ENCODE measurements at regions not wholly inside any gene's neighbourhood (a gene's known extent, or its start where the extent isn't known, plus 50 kb on each side); places are given as distances from the start of the nearest gene placed in this dataset.

GRCh38 chr13:58085274-58085673 is 453.7 kb downstream of the PCDH17 start:
- H3K4me3 ChIP-seq (ENCODE audit: low read depth, low read length) = no peak overlapping the region
- no peak overlapping the region for H2AFZ ChIP-seq (ENCODE audit: low read length, unreplicated experiment)
- no peaks in the 10 kb centered on the region for H3K4me1 ChIP-seq (ENCODE audit: control insufficient read depth, insufficient read depth, low read length, unreplicated experiment)
- no peaks in the 10 kb centered on the region for H3K36me3 ChIP-seq (ENCODE audit: insufficient read depth, low read length)
- H3K27me3 ChIP-seq (ENCODE audit: insufficient read depth, low read length) = no peaks in the 10 kb centered on the region
- no peaks in the 10 kb centered on the region for H3K79me2 ChIP-seq (ENCODE audit: control insufficient read depth, insufficient read depth, low read length, unreplicated experiment)
- H3K27ac ChIP-seq (ENCODE audit: low read depth, low read length) = no peak overlapping the region

- Histone ChIP-seq H3K36me3 (ENCODE audit: insufficient read depth, low read length) (no peaks in the 10 kb centered on the region), H3K27ac (ENCODE audit: low read depth, low read length) (no peak overlapping the region), H3K4me1 (ENCODE audit: control insufficient read depth, insufficient read depth, low read length, unreplicated experiment) (no peaks in the 10 kb centered on the region), H2AFZ (ENCODE audit: low read length, unreplicated experiment) (no peak overlapping the region), H3K79me2 (ENCODE audit: control insufficient read depth, insufficient read depth, low read length, unreplicated experiment) (no peaks in the 10 kb centered on the region), H3K27me3 (ENCODE audit: insufficient read depth, low read length) (no peaks in the 10 kb centered on the region), H3K4me3 (ENCODE audit: low read depth, low read length) (no peak overlapping the region)
Observed at GRCh38 chr13:58085819-58086218, 454.3 kb downstream of the PCDH17 start.

GRCh38 chr13:58087566-58087965 is 456.0 kb downstream of the PCDH17 start:
- Histone ChIP-seq H3K4me3 (ENCODE audit: low read depth, low read length) (no peak overlapping the region), H2AFZ (ENCODE audit: low read length, unreplicated experiment) (no peak overlapping the region), H3K4me1 (ENCODE audit: control insufficient read depth, insufficient read depth, low read length, unreplicated experiment) (no peaks in the 10 kb centered on the region), H3K27me3 (ENCODE audit: insufficient read depth, low read length) (no peaks in the 10 kb centered on the region), H3K79me2 (ENCODE audit: control insufficient read depth, insufficient read depth, low read length, unreplicated experiment) (no peaks in the 10 kb centered on the region), H3K36me3 (ENCODE audit: insufficient read depth, low read length) (no peaks in the 10 kb centered on the region), H3K27ac (ENCODE audit: low read depth, low read length) (no peak overlapping the region)

GRCh38 chr13:58093394-58093793 is 461.9 kb downstream of the PCDH17 start:
- Histone ChIP-seq H3K4me3 (ENCODE audit: low read depth, low read length) (no peak overlapping the region), H2AFZ (ENCODE audit: low read length, unreplicated experiment) (no peak overlapping the region), H3K79me2 (ENCODE audit: control insufficient read depth, insufficient read depth, low read length, unreplicated experiment) (no peaks in the 10 kb centered on the region), H3K27me3 (ENCODE audit: insufficient read depth, low read length) (no peaks in the 10 kb centered on the region), H3K27ac (ENCODE audit: low read depth, low read length) (no peak overlapping the region), H3K4me1 (ENCODE audit: control insufficient read depth, insufficient read depth, low read length, unreplicated experiment) (no peaks in the 10 kb centered on the region), H3K36me3 (ENCODE audit: insufficient read depth, low read length) (no peaks in the 10 kb centered on the region)

DNA sequence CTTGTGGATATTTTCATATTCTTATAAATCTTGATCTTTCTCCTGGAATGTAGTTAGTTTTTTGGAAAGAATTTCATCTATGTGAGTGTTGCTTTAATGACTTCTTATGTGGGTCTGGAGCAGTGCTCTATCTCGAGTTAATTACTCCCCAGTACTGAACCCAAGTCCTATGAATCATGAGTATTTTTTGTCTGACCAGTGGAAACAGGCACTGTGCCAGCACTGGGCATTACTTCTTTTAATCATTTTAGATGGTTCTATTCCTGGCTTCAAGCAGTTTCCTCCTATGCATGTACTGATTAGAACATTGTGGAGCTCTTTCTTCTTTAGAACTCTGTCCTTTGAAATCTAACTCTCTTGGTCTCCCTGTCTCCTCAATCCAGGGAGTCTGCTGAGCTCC is 466.3 kb downstream of the PCDH17 start:
- H3K4me1 ChIP-seq (ENCODE audit: control insufficient read depth, insufficient read depth, low read length, unreplicated experiment) = no peaks in the 10 kb centered on the region
- no peak overlapping the region for H3K27ac ChIP-seq (ENCODE audit: low read depth, low read length)
- H3K27me3 ChIP-seq (ENCODE audit: insufficient read depth, low read length) = no peaks in the 10 kb centered on the region
- no peak overlapping the region for H2AFZ ChIP-seq (ENCODE audit: low read length, unreplicated experiment)
- no peak overlapping the region for H3K4me3 ChIP-seq (ENCODE audit: low read depth, low read length)
- no peaks in the 10 kb centered on the region for H3K36me3 ChIP-seq (ENCODE audit: insufficient read depth, low read length)
- no peaks in the 10 kb centered on the region for H3K79me2 ChIP-seq (ENCODE audit: control insufficient read depth, insufficient read depth, low read length, unreplicated experiment)

GRCh38 chr13:58119351-58119750 is 487.8 kb downstream of the PCDH17 start:
- H2AFZ ChIP-seq (ENCODE audit: low read length, unreplicated experiment) = no peak overlapping the region
- no peaks in the 10 kb centered on the region for H3K79me2 ChIP-seq (ENCODE audit: control insufficient read depth, insufficient read depth, low read length, unreplicated experiment)
- no peak overlapping the region for H3K4me3 ChIP-seq (ENCODE audit: low read depth, low read length)
- H3K27me3 ChIP-seq (ENCODE audit: insufficient read depth, low read length) = no peaks in the 10 kb centered on the region
- H3K36me3 ChIP-seq (ENCODE audit: insufficient read depth, low read length) = no peaks in the 10 kb centered on the region
- no peak overlapping the region for H3K27ac ChIP-seq (ENCODE audit: low read depth, low read length)
- no peaks in the 10 kb centered on the region for H3K4me1 ChIP-seq (ENCODE audit: control insufficient read depth, insufficient read depth, low read length, unreplicated experiment)

DNA sequence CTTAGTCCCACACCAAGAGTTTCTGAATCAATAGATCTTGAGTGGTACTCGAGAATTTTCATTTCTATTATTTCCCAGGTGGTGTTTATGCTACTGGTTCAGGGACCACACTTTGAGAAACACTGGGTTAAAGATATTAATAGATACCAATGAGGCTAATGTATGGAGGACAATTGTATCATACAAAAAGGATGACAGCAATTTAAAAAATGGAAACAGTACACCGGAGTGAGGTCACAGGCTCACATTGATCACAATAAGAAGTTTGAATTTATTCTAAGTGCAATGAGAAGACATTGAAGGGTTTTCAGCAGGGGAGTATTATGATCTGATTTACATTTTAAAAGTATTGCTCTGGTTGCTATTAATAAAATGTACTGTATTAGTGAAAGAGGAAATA is 488.3 kb downstream of the PCDH17 start:
- H3K27ac ChIP-seq (ENCODE audit: low read depth, low read length) = no peak overlapping the region
- no peaks in the 10 kb centered on the region for H3K4me1 ChIP-seq (ENCODE audit: control insufficient read depth, insufficient read depth, low read length, unreplicated experiment)
- no peaks in the 10 kb centered on the region for H3K36me3 ChIP-seq (ENCODE audit: insufficient read depth, low read length)
- no peaks in the 10 kb centered on the region for H3K79me2 ChIP-seq (ENCODE audit: control insufficient read depth, insufficient read depth, low read length, unreplicated experiment)
- H3K27me3 ChIP-seq (ENCODE audit: insufficient read depth, low read length) = no peaks in the 10 kb centered on the region
- H2AFZ ChIP-seq (ENCODE audit: low read length, unreplicated experiment) = no peak overlapping the region
- no peak overlapping the region for H3K4me3 ChIP-seq (ENCODE audit: low read depth, low read length)

GRCh38 chr13:58126496-58126895 is 495.0 kb downstream of the PCDH17 start:
- Histone ChIP-seq H2AFZ (ENCODE audit: low read length, unreplicated experiment) (no peak overlapping the region), H3K4me1 (ENCODE audit: control insufficient read depth, insufficient read depth, low read length, unreplicated experiment) (no peaks in the 10 kb centered on the region), H3K79me2 (ENCODE audit: control insufficient read depth, insufficient read depth, low read length, unreplicated experiment) (no peaks in the 10 kb centered on the region), H3K36me3 (ENCODE audit: insufficient read depth, low read length) (no peaks in the 10 kb centered on the region), H3K4me3 (ENCODE audit: low read depth, low read length) (no peak overlapping the region), H3K27me3 (ENCODE audit: insufficient read depth, low read length) (no peaks in the 10 kb centered on the region), H3K27ac (ENCODE audit: low read depth, low read length) (no peak overlapping the region)

DNA sequence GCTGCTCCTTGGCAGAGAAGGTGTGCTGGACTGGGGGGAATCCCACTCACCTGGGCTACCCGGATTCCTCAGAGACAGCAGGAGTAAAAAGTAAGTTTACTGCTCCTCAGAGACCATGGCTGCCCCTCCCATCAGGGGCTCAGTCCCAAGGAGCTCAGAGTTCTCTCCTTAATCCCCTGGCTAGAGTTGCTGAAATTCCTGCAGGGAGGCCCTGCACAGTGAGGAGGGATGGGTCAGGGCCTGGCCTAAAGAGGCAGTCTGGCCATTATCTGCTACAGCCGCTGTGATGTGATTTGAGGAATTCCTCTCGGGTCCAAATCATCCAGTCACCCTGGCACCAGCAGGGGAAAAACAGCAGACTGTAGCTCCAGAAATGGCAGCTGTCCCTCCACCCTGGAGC is 502.5 kb downstream of the PCDH17 start:
- Histone ChIP-seq H3K4me1 (ENCODE audit: control insufficient read depth, insufficient read depth, low read length, unreplicated experiment) (no peaks in the 10 kb centered on the region), H3K4me3 (ENCODE audit: low read depth, low read length) (no peak overlapping the region), H3K27ac (ENCODE audit: low read depth, low read length) (no peak overlapping the region), H2AFZ (ENCODE audit: low read length, unreplicated experiment) (no peak overlapping the region), H3K27me3 (ENCODE audit: insufficient read depth, low read length) (no peaks in the 10 kb centered on the region), H3K79me2 (ENCODE audit: control insufficient read depth, insufficient read depth, low read length, unreplicated experiment) (no peaks in the 10 kb centered on the region), H3K36me3 (ENCODE audit: insufficient read depth, low read length) (no peaks in the 10 kb centered on the region)

DNA sequence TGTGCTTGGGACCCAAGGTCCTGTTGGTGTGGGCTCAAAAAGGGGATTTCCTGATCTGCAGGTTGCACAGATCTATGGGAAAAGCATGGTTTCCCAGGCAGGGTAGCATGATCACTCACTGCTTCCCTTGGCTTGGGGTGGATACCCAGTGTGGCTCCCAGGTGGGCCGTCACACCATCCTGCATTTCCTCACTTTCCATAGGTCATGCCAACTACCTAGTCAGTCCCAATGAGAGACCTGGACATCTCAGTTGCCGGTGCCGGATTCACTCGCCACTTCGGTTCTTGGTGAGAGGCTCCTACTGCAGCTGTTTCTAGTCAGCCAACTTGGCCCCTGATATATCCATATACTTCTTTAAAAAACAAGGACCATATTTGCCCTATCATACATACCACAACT is 503.0 kb downstream of the PCDH17 start:
- Histone ChIP-seq H3K79me2 (ENCODE audit: control insufficient read depth, insufficient read depth, low read length, unreplicated experiment) (no peaks in the 10 kb centered on the region), H3K27me3 (ENCODE audit: insufficient read depth, low read length) (no peaks in the 10 kb centered on the region), H2AFZ (ENCODE audit: low read length, unreplicated experiment) (no peak overlapping the region)

GRCh38 chr13:58142952-58143351 is 511.4 kb downstream of the PCDH17 start:
- Histone ChIP-seq H3K27ac (ENCODE audit: low read depth, low read length) (no peak overlapping the region), H3K79me2 (ENCODE audit: control insufficient read depth, insufficient read depth, low read length, unreplicated experiment) (no peaks in the 10 kb centered on the region), H3K27me3 (ENCODE audit: insufficient read depth, low read length) (no peaks in the 10 kb centered on the region), H3K4me3 (ENCODE audit: low read depth, low read length) (no peak overlapping the region), H3K4me1 (ENCODE audit: control insufficient read depth, insufficient read depth, low read length, unreplicated experiment) (no peaks in the 10 kb centered on the region), H3K36me3 (ENCODE audit: insufficient read depth, low read length) (no peaks in the 10 kb centered on the region), H2AFZ (ENCODE audit: low read length, unreplicated experiment) (no peak overlapping the region)

More for the DNA sequence above, 503.0 kb downstream of the PCDH17 start:
- Histone ChIP-seq H3K4me3 (ENCODE audit: low read depth, low read length) (no peak overlapping the region), H3K4me1 (ENCODE audit: control insufficient read depth, insufficient read depth, low read length, unreplicated experiment) (no peaks in the 10 kb centered on the region), H3K27ac (ENCODE audit: low read depth, low read length) (no peak overlapping the region), H3K36me3 (ENCODE audit: insufficient read depth, low read length) (no peaks in the 10 kb centered on the region)
